ENCODE measurements at regions not wholly inside any gene's neighbourhood (a gene's known extent, or its start where the extent isn't known, plus 50 kb on each side); places are given as distances from the start of the nearest gene placed in this dataset.

DNA sequence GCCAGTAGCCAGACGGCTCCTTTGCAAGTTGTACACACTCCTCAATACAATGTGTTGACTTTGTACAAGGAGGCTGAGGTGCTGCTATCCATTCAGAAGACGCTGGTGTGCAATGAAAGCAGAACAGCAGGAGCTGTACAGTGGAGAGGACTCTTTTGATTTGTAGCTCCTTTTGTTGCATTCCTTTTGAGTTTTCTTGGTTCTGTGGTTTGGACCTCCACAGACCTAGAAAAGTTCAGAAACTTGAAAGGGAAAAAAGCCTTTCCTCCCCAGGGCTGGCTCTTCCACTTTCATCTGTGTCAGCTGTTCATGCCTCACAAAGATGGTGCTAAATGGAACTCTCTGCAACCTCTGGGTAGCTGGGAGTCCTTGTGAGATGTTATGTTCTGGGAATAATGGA is 117.4 kb downstream of the MAT2B start:
- DNase-seq (ENCODE audit: low spot score) = no peak

DNA sequence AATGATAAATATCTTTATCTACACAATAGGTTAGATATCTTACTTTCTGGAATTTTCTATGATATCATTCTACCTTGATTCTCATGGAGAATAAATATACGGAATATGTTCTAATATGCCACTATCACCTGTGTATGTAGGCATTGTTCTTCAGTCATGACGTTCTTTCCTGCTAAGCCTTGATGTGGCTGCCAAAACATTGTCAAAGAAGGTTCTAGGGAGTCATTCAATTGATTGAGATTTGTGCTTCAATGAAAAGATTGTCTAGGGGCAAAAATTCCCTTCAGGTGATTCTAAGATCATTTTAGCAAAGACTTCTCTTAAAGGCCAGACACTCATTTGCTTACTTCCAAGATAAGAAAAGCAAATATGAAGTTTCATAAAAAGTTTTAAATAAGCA is 118.1 kb downstream of the MAT2B start:
- DNase-seq (ENCODE audit: low spot score) = no peak

DNA sequence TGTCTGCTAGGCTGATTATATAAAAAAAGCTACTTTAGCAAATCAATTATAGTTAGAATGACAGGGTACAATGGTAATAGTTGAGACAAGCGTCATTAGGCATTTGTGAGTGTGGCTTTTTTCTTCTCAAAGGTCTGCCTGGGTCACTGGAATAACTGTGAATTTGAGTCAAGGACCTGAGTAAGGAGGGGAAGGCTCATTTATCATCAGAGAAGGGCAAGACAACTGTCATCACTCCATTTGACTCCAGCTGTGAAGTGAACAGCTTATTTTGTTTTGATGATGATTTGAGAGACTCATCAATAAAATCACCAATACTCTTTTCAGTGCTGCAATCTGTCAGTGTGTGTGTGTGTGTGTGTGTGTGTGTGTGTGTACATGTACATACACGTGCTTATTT is 118.6 kb downstream of the MAT2B start:
- DNase-seq (ENCODE audit: low spot score) = no peak

DNA sequence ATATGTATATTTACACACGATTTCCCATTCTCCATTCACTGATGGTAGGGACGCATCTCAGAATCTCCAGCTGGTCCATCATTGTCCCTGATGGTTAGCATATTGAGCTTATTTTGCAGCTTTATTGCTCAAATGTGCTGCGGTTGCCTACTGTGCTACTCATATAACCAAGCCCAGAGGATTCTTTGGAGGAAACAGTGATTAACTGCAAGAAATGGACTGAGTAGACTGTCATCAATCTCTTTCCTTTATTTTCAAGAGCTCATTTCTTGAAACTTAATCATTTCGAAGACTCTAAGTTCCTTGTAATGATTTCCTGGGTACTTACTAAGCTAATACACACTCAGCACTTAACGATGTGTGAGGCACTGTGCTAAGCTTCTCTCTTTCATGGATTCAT is 119.0 kb downstream of the MAT2B start:
- no peak for DNase-seq (ENCODE audit: low spot score)

DNA sequence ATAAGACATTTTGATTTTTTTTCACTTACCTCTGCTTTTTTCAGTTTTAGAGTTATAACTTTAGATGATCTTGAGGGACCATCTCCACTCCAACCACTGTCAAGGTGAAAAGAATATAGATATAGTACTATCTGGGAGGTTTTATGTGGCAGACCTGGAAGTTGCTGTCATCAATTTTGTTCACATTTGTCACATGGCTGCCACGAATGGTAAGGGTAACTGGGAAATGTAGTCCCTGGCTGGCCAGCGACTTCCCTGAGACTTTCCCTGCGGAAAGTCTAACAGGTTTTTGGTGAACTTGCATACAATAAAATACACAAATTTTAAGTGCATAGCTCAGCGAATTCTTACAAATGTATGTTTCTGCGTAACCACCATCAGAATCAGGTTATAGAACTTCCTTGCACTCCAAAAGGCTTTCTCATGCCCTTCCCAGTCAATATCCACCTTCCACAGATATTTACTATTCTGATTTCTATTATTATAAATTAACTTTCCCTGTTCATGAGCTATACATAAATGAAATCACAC is 121.5 kb downstream of the MAT2B start:
- no peak for DNase-seq (ENCODE audit: low spot score)

DNA sequence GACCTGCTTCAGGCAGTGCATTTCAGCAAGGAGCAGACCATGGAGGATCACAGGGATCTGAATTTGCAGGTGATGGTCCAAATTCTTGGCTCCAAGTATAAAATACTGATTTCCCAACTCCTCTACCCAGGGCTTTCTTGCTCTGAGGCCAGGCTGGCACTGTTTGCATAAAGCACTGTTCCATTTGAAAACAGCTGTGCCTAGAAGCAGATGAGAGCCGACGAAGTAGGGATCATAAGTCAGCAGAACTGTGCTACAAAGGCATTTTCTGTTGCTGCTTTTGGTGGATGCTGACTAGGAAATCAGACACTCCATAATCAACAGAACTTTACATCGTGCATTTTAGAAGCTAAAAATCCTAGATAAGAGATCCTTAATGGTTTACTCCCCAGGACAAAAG is 126.4 kb downstream of the MAT2B start:
- DNase-seq (ENCODE audit: low spot score) = no peak

DNA sequence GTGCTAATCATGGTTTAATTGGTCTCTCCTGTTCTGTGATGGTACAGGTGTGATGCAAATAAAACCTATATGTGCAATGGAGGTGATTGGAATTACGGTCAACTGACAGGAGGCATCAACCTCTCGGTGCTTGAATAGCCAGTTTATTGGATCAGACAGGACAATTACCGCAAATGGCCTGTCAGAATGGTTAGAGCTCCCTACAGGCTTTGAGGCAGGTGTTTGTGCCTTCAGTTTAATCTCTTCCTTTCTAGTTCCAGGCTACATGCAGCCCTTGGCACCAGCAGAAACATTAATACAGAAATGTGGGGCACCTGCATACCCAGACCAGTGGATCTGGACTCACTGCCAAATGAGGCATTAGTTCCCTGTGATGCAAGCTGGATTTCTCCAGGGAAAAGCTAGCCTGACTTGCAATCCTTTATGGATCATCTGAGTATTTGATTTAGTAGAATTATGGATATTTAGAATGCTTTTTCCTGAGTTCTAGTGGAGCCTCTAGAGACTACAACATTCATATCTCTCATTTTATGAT is 128.6 kb downstream of the MAT2B start:
- no peak for DNase-seq (ENCODE audit: low spot score)

DNA sequence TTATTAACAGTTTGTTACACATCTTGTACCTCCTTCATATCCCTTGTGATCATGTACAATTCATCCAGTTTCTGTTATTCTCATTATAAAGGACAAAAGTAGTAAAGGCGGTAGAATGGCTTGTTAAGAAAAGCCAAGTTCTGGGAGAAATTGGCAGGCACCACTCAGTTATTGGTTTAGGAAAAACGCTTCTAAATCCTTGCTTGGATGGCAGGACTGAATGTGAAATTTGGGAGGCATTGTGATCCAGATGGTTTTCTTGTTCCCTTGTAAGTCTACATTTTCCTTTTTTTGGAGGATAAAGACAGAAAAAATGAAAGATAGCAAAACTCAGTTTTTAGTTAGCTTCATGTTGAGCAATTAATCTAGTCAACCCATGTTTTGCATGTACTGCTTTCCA is 130.2 kb downstream of the MAT2B start:
- DNase-seq (ENCODE audit: low spot score) = no peak

DNA sequence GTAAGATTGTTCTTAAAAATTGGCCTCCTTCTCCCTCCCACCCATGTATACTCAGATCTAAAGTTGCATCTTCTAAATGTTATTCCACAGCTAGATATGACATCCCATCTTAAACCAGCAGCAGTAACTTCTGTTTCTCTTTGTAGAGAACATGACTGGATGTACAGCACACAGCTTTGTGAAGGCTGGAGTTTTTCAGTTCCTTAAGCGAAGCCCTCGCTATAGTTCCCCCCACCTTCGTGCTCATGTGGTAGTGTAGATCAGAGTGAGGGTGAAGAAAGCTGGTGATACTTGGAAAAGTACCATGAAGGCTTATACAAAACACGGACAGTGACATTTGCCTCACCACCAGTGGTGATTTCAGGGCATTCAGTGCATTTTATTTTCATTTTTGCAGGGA is 137.5 kb downstream of the MAT2B start:
- DNase-seq (ENCODE audit: low spot score) = no peak

DNA sequence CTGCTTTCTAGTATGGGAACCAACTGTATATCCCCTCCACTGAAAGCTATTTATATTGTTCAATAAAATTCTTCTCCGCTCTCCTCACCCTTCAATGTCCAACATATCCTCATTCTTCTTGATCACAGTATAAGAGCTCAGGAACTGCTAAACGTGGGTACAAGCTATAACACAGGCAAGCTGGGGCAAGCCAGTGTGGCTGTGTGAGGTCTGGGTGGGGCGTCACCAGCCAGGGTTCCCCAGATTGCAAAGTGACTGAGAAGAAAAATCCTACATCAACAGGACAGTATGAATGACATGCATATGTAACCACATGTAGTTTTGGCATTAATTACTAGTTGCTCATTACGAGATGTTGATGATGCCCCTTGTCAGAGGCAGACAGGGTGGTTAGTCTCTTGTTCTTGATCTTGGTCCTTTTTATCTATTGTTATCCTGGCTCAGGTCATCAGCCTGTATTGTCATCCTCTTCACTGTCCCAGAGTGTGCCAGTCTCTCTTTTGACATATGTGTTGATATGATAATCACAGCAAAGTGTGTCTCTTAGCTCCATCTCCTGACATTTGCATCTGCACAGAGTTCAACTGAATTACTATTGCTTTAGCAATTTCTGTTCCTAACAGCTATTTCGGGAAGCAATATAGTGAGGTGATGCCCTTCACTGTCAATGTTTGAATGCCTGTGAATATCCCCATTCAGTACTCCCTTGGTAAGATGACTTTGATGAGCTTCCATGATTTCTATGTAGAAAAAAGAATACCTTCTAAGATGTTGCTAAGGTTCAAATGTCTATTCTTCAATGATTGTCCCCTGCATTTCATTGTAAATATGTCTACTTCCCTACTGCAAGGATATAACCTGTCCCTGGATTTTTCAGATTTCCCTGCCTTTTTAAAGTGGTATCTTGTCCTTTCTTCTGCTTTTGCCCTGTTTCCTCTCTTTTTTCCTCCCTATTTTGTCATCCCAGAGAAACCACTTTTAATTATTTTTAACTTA is 140.3 kb downstream of the MAT2B start:
- no peak for DNase-seq (ENCODE audit: low spot score)

DNA sequence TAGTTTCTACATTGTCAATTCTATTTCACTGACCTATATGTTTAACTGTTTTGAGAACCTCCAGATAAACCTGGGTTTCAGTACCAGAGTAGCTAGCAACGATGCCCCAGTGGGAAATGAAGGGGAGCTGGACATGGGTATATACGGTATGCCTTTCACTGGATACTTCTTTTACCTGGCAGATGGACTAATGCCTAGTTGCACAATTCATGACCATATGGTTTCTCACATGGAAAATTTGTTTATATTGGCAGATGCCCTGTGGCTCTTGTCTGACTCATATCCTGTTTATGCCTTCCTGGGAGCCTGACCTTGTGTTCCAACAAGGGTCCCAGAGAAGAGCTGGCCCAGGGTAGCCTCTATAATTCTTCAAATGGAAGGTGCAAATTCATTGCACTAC is 144.1 kb downstream of the MAT2B start:
- DNase-seq (ENCODE audit: low spot score) = no peak

DNA sequence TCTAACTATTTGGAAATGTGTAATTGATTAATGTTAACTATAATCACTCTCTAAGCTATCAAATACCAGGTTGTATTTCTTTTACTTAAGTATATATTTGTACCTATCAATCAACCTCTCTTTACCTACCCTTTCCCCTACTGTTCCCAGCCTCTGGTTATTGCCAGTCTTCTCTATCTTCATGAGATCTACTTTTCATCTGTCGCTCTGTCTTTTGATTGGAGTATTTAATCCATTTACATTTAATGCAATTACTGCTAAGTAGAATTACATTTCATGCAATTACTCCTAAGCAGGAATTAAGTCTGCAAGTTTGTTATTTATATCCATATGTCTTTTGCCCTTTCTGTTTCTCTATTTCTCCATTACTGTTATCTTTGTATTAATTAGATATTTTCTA is 148.1 kb downstream of the MAT2B start:
- DNase-seq (ENCODE audit: low spot score) = no peak

DNA sequence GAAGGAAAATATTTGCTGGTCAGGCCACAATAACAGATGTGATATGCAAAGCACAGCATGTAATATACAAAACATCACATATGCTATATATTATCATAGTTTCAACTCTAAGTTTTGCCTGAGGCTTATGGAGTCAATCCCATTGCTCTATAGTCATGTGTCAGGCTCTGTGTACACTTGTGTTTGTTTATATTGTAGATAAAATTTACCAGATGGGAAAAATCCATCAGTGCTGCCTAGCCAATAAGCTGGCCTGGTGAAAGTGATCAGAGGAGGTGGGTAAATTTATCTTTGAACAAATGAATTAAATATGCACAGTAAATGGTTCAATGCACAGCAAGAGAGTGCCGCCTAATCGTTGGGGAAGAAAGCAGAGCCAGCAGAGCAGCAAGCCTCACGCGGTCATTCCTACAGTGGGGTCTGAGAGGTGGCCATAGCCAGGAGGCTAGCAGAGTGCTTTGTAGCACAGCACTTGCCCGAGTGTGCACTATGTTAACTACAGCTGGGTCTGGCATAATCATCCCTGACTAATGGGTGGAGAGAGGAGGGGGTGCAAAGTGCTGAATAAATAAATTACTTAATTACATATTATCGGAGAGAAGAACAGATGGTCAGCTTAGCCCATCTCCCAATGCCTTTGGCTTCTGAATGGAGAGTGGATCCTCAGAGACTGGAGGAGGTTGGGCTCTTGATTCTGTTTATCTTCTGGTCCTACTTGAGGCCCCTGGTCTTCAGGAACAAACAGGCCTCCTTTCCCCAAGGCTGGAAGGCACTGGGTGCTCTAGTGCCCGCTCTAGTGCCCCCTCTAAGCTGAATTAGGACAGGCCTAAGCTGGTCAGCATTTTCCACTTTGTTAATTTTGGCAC is 153.5 kb downstream of the MAT2B start:
- DNase-seq (ENCODE audit: low spot score) = no peak

DNA sequence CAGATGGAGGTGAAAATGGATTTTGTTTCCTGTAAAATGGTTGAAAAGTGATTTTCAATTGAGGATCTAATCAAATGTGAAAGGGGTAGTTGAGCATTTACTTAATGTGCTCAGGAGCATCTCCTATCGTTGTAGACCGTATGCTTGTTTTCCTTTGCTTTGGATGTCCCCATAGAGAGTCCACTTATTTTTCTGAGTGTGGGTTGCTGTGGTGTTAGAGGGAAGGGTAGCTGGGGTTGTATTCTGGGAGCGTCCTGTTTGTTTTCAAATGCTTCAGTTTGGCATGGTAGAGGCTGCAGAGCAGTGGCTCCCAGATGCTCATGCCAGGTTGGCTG is 154.1 kb downstream of the MAT2B start:
- DNase-seq (ENCODE audit: low spot score) = no peak

DNA sequence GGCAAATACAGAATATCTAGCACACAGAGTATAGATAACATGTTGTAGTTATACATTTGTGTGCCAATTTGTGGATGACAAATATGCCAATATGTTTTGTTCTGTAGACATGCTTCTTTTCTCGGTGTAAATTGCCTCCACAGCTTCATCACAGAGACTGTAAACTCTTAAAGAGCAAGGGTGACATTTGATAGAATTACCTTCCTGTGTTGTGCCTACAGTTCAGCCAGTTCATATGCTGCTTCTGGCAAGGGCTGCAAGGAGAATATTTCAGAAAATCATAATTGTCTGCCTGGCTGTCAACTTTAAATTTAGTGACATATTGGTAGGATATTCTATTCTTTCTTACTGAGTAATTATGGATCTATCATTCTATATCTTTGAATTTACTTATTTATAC is 155.1 kb downstream of the MAT2B start:
- DNase-seq (ENCODE audit: low spot score) = no peak

DNA sequence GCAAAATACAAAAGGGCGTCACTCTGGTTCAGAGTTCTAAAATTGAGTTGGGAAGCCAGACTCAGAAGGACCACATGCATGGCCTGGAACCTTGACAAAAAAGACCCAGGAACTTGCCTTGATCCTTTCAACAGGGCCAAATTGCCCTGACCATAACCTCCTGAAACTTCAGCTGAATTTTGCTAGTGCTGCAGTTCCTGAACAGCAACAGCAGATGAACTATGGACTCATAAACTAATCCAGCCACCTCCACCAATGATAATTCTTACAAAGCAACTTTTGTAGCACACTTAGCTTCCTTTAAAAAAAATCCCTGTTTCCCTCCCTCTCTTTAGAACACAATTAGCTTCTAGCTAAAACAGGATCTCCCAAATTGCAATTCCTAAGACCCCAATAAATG is 155.9 kb downstream of the MAT2B start:
- no peak for DNase-seq (ENCODE audit: low spot score)

DNA sequence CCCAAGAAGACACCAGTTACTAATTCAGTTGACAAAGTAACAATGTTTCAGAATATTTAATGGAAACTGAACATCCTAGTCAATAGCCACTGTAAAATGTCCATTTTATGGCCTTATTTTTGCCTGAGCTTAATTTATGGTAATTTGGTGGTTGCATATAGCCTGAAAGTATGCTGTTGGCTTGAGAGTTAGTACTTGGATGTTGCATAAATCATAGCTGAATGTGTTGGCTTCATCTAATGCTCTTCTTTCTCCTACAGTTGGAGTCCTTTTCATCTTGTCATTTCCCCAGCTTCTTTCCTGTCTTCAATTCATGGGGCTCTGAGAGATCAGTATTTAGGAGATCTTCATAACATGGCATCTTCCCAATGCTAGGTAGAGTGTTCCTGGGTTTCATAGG is 164.6 kb downstream of the MAT2B start:
- no peak for DNase-seq (ENCODE audit: low spot score)

DNA sequence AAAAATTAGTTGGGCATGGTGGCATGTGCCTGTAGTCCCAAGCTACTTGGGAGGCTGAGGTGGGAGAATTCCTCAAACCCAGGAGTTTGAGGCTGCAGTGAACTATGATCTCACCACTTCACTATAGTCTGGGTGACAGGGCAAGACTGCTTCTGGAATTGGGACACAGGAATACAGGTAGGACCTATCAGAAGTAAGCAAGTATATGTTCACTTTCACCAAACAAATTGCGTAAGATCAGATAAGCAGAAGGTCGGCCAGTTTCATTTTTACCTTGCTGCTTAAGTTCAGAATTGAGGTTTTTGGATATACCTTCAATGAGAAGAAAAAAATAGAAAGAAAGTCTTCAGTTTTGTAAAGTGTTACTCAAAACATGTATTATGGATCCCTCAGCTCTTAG is 171.7 kb downstream of the MAT2B start:
- DNase-seq (ENCODE audit: low spot score) = no peak

DNA sequence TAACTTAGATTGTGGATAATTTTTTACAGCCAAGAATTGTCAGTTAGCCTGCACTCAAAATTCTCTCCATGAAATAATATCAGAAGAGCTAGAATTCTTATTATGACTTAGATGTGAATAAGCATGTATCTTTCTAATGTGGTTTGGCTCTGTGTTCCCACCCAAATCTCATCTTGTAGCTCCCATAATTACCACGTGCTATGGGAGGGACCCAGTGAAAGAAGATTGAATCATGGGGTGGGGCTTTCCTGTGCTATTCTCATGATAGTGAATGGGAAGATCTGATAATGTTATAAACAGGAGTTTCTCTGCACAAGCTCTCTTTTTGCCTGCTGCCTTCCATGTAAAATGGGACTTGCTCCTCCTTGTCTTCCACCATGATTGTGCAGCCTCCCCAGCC is 176.8 kb downstream of the MAT2B start:
- no peak for DNase-seq (ENCODE audit: low spot score)

DNA sequence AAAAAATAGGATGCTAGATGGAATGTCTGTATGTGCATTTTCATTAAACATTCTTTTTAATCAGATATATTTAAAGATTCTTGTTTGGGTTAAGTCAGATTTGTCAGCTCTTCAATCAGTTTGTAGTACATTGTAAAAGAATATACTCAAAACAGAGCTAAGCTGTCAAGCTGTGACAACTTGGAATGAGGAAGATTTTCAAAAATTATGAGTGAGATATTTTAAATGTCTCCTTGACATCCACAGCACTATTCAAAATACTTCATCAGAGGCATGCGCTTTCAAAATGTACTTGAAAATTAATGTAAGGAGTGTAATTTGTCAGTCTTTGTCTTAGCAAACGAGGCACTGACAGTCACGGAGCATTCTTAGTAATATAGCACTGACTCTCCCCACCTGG is 182.0 kb downstream of the MAT2B start:
- DNase-seq (ENCODE audit: low spot score) = no peak

DNA sequence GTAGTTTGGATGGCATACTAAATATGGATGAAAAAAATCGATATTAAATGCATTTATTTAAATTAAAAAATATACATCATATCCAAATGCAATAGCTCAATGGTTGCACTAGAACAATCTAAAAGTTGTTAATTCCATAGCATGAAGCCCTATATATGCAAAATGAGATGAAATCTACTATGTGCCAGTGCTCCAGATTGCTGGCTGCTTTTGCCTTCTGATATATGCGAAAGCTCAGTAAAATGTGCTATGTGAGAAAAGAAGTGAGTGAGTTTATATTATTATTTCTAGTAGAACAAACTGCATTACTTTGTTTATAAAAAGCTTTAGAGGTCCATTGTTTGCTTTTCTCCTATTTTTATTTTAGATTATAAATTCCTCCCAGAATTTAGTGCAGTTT is 186.7 kb downstream of the MAT2B start:
- DNase-seq (ENCODE audit: low spot score) = no peak

DNA sequence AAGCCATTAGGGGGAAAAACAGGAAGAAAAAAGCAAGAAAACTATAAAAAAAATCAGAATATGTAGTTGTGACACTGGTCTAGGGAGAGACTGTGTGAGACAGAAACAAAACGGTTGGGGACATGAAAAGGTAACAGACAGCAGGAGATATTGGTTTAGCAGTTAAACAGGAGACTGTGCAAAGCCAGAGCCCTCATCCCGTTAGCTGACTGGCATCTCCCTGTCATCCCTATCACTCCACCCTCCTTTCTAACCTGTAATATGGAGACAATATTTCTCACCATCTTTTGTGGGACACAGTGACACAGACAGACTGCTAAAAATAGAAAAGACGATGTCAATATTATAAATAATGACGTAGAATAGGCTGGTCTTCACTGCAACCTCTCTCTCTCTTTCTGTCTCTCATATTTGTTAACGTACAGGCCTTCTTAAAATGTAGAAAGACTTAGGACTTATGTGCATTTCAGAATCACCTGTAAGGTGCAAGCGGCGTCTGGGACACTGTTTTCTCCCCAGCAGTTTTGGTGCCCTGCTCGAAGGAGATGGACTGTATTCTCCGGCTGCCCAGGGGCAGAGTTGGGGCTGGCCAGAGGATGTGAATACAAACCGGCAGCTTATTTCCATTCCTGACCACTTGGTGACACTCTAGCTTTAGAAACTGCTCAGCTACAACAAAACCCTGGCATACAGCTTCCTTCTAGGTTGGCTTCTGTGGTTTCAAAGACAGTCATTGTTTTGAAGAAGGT is 190.6 kb downstream of the MAT2B start:
- DNase-seq (ENCODE audit: low spot score) = peak; percentile 11
